ENCODE measurements at regions not wholly inside any gene's neighbourhood (a gene's known extent, or its start where the extent isn't known, plus 50 kb on each side); places are given as distances from the start of the nearest gene placed in this dataset.

DNA sequence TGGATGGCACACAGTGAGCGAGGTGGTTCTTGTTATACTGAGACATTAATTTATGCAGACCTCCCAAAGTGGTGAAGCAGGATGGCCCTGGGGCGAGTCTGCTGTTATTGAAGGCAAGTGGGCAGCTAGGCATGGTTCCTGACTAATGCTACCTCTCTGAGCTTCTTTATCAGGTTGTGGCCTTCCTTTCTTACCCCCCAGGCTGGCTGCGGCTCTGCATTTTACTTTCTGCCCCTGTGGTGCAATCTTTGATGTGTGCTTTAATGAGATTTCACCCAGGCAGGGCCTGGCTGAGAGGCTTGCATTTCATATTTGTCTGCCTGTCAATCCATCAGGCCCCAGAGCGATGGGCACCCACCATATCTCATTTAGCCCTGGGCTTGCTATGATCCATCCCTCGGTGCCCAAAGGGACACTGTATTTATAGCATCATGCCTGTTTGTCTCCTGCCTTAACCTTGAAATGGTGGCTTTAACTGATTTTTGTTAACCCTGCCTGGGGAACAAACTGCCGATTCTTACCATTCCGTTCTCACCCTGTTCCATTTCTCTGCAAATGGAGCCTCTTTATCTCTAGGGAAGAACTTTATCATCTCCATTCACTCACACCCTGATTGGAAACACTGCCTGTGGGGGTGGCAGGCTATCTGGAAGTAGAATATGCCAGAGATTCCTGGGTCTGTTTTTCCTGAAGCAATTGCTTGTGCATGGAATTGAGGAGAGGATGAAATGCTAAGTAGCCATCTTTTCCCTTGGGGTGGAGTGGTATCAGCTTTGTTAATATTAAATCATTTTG, 316.2 kb upstream of the THSD7B start:
- DNase-seq = no peak

DNA sequence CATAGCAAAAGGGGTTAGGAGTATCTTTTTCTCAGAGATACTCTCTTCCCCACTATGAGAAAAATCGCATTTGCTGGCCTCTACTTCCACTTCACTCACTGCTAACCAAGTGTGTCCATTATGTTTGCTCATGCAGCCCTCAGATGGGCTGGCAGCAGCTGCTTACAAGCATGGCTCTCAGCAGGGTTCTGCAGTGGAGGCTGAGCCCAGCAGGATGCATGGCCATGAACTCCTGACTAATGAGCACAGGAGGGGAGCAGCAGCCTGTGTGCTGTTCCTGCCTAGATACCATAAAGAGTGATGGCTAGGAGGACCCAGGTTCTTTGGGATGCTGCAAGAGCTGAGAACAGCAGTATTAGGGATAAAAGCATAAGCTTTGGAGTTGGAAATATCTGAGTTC, 316.9 kb upstream of the THSD7B start:
- peak; percentile 91 for DNase-seq

DNA sequence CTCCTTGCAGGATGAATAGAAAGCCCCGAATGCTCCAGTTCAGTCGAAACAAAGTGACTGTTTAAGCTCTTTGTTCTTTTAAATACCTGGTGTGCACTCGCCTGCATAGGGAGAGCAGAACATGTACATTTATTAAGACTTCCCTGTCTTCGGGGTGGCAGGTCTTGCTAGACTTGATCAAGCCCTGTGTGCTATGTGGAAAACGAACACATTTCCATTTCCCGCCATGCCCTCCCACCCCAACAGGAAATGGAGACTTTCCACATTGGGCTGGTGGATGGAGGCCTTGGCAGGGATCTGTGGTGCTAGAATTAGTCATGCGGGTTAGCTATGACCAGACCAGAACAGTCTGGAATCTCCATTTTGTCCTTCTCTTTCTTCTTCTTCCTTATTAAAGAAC, 321.0 kb upstream of the THSD7B start:
- no peak for DNase-seq

DNA sequence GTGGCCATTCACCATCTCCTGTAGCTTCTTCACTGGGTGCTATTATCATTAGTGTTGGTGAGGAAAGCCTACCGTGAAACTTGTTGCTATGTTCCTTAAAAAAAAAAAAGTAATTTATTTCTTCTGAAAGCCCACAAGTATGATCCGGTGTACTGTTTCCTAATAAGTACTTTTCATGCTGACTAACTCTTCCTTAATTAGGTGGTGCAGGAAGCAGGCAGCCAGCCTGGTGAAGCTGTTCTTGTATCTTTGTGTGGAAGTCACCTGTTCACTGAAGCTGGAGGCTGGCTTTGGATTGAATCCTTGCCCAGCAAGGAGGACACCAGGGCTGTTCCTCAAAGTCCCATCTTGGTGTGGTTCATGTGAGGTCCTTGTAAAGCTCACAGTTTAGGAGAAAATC, 321.7 kb upstream of the THSD7B start:
- no peak for DNase-seq

DNA sequence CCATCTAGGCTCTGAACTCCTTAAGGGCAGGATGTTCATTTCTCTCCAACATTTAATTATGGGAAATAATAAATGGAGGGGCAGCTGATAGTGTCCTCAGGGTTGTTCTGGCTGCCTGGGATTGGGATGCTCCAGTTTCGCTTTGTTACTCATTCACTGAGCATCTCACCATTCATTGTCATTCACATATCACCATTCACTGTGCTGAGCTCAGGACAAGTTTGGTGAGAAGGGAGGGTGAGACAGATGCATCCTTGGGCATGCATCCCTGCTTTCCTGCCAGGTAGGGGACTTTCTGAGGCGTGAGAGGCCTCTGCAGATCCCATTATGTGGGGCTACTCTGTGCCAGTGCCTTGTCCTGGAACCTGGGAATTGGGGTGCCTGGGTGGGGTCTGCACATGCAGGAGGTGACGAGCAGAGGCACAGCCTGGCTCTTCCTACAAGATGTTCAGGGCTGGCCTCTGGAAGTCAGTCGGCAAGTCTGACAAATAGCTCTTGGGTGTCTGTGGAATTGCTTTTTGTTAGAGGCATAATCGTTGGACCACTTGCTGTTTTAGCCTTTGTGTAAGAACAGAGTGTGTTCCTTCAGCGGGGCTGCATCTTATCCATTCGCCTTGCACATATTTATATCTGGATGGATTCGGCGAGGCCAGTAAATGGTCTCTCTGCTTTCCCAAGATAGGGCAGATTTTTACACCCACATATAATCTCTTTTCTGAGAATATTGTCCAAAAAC, 323.2 kb upstream of the THSD7B start:
- DNase-seq = no peak

DNA sequence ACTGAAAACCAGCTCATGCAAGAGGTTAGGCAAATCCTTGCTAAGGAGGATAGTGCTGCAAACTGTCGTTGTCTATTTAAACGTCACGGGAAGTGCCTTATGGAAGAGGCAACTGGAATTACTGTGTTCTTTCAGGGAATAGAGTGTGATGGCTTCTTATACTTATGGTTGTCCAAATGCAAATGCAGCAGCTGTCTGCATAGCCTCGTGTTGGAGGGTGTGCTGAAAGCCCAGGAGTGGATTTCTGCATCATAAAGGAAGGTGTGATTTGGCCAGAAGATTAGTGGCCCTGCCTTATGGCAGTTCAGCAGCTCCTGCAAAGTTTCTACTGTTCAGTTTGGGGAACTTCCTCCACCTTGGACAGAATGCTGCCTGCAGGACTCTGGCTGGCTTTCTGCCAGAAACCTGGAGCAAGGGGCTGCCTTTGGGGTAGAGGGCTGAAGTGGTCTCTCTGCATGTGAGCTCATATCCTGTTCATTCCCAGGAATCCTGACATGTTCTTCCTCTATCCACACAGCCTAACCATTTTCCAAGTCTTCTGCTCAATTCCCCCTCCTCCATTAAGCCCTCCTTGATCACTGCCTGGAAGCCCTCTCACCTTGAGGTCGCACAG, 321.2 kb upstream of the CXCR4 start:
- no peak for DNase-seq

DNA sequence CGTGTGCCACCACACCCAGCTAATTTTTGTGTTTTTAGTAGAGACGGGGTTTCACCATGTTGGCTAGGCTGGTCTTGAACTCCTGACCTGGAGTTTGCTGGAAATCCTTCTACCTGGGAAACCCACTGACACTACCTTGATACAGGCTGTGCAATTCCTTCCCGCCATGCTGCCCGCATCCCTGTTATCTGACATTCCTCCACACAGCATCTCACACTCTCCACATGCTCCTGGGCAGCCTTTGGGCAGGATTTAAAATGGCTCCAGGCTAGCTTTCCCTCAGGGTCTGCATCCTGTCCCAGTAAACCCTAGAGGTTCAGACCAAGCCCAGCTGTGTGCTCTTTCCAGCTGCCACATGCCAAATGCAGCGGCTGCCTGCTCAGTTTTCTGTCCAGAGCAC, 319.5 kb upstream of the CXCR4 start:
- DNase-seq = no peak

DNA sequence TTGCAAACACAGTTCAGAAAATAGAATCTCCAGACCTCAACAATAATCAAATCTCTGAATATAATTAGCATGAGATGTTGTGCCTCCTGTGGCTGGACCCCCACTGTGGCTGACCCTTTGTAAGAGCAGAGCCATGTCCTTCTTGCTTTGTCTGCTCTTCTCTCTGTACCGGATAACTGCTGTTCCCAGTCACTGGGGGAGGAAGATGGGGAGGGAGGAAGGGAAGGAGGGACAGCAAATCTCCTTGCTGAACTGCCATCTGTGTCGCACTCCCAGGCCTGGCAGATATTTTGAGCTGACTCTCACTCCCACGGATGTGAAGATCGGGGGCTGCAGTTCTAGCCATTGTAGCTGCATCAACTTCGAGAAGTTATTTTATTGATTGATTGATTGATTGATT, 319.0 kb upstream of the CXCR4 start:
- no peak for DNase-seq

DNA sequence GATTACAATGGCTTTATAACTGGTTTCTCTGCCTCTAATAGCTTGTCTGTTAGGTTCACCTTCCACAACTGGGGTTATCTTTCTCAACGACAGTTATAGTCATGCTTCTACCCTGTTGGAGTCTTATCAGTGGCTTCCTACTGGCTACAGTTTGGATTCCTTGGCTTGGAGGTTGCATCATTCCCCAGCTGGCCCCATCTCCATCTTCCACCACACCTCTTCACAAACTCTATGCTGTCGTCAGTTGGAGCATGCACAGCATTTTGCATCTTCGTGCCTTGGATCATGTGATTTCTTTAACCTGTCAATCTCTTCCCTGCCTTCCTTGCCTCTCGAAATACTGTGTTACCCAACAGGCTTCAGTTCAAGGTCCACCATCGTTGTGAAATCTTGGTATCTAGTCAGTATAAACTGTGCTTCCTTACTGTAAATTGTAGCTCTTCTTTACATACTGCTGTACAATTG, 316.3 kb upstream of the CXCR4 start:
- no peak for DNase-seq

DNA sequence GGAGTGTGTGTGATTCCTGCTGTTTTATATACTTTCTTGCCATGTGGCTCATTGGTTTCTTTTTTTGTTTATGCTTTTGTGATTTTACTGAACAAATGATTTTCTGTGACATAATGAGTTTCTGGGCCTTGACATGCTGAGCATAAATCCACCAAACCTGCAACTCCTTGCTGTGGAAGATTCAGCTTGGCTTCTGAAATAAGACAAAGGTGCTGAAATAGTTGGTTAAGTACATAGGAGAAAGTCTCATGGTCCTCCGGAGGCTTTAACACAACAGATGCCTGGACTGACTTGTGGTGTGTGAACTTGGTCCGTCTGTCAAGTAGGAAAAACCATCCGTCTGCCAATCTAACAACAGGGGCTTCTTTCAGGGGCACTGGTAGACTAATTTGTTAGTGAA, 315.3 kb upstream of the CXCR4 start:
- DNase-seq = no peak

DNA sequence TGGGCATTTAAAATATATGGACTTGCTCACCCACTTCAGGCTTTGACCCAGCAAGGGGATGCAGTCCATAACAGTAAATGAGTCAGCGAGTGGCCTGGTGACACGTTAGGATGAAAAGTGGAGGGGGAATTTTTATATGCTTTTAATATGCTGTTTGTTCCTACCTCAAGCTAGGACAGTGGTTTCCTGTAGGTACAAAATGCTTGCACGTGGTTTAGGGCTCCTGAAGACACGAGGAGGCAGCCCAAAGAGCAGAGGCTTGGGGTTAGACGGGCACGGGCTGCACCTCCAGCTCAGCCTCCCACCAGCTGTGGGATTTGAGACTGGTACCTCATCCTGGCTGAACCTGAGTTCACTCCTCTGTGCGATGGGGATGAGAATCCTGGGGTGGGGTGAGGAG, 306.2 kb upstream of the CXCR4 start:
- no peak for DNase-seq

DNA sequence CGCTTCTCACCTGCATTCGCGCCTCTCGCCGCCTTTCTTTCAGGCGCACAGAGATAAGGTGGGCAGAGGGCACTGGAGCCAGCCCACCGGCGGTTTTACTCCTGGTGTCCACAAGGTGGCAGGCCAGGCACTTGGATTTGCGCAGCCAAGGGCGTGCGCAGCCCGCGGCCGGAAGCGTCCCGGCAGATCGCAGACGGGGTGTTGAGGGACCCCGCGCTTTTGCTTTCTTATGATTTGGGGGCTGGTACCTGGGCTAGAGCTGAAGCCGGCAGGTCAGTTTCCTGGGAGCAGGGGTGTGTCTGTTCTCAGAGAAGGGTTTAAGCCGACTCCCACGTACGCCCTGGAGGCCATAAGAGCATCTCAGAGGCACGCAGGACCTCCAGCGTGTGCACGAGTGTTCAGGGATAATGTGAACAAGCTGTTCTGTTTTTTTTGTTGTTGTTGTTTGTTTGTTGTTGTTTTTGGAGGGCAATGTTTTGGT, 305.6 kb upstream of the CXCR4 start:
- peak; percentile 76 for DNase-seq

DNA sequence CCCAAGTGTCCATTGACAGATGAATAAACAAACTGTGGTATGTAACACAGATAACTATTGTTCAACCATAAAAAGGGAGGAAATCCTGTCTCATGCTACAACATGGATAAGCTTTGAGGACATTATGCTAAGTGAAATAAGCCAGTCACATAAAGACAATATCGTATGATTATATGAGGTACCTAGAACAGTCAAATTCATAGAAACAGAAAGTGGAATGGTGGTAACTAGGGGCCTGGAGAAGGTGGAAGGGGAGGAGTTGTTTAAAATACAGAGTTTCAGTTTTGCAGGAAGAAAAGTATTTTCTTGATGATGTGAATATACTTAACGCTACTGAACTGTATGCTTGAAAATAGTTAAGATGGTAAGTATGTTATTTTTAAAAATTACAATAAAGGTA, 304.6 kb upstream of the CXCR4 start:
- DNase-seq = no peak

DNA sequence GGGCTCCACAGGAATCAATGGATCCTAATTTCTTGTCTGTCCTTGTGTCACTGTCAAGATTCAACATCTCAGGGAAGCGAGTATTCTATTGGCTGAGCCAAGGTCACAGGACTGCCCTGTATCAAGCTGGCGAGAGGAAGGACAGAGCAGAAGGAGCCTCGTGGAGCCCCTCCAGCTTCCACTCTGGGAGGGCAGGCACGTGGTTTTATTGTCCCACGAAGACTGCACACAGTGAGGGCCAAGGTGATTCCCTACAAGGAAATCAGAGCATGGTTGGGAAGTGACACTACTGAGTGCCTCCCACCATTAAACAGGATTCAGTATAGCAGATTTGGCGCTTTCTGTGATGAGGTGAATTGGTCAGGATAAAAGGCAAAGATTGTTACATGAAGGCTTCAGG, 302.4 kb upstream of the CXCR4 start:
- DNase-seq = no peak

DNA sequence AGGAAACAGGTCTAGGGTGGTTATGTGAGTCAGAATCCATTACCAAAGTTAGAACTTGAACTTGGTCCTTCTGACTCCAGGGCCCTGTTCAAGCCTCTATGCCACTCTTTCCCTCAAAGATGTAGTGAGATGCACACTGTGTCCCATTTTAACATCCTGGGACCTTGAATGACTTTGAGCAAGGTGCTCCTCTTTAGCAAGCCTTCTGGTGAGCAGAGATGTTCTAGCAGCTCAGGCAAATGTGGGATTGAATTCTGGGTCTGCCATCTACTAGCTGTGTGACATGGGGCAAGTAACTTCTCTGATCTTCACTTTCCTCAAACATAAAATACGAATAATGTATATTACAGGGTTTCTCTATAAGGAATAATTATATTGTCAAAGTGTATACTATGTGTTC, 294.0 kb upstream of the CXCR4 start:
- no peak for DNase-seq

DNA sequence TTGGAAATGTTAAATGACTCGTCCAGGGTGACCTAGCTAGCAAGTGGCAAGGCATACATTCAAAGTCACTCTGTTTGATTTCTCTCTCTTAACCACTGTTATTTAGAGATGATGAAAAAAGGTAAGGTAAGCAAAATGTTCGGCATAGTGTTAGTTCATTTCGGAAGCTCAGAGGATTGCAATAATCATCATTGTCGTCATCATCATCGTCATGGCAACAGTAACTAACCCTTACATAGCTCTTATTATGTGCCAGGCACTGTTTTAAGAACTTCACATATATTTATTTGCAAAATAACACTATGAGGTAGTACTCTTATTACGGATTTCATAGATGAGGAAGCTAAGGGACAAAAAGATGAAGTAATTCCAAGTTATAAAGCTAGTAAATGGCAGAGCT, 292.7 kb upstream of the CXCR4 start:
- DNase-seq = no peak

DNA sequence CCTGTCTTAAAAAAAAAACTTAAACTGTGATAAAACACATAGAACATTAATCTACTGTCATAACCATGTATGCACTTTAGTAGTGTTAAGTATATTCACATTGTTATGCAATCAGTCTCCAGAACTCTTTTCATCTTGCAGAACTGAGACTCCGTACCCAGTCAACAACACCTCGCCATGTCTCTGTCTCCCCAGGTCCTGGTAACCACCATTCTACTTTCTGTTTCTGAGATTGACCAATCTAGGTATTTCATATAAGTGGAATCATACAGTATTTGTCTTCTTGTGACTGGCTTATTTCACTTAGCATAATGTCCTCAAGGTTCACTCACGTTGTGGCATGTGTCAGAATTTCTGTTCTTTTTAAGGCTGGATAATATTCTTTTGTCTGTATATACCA, 290.8 kb upstream of the CXCR4 start:
- no peak for DNase-seq

DNA sequence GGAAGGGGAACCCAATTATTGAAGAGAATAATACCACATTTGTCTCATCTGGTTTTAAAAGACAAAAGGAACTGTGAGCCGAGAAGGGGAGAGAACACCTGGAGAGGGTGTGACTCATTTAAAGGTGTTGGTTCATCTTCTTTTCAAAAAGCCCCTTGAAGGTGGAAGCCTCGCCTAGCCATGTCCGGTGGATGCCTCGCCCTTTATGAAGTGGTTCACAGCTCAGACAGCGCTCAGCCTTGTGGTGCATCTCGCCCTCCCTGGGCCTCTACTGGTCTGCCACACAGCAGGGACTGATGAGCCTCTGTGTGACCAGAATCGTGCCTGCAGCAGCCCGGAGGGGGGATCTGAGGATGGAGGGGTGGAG, 290.0 kb upstream of the CXCR4 start:
- DNase-seq = no peak

DNA sequence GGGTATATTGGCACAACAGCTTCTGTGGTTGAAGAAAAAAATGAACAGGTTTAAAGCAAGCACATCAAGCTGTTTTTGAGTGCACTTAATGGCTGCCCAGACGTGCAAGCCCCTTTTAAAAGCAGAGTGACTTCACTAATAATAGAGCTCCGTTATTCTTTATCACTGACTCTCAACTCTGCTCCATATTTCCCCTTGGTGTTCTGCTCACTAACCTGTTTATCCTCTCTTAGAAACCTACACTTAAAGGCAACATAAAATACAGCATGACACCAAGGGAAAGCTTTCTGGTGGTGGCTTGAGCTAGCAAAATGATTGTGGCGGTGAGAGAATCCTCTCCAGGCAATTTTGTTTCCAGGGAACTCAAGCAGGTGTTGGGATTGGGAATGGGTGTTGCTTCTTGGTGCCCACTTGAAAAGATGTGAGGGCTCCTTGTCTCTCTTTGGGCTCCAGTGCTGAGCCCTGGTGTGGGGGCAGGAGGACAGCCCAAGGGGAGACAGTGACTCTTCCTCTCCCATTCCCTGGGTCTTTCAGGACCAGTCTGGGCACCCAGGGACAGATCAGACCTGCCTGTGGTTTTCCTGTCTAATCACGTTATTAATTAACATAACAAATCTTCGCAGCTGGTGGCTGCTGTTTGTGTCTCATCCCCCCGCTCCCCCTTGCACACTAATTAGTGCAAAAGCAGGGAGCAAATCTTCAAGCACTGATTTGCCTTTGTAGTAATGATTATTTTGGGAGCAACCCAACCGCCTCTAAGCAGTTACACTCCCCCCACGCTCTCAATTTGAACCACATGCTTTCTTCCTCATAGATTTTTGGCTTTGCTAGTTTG, 289.4 kb upstream of the CXCR4 start:
- DNase-seq = peak; percentile 59

DNA sequence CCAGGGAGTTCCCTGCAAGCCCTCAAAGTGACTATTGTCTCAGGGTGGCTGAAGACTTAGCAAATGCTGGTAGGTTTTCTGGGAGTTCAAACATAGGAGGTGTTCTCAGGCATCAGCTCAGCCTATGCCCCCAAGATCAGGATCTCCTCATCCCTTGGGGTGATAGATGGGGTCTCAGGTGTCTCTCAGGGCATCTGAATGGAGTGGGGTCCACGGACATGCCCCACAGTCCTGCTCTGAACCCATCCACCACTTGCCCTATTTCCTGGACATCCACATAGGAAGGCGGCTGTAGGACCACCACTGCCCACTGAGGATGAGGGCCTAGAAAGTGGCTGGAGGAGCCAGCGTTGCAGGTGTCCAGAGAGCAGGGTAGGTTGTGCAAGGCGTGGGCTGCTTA, 287.0 kb upstream of the CXCR4 start:
- no peak for DNase-seq

DNA sequence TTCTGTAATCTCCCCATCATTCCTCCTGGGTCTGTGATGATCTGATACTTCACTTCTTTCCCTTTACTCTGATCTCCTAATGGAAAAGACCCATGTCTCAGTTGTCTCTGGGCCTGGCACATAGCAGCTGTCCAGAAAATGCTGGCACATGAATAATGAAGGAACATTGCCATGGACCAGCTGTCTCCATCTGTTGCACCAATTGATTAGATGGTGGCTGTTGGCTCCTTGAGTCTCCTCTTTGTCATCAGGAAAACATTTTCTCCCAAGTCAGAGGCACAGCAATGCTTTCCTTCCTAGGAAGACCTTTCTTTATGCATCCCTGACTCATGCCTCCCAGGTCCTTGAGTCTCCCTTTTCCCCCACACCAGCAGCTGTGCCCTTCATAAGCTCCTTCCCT, 286.2 kb upstream of the CXCR4 start:
- no peak for DNase-seq

DNA sequence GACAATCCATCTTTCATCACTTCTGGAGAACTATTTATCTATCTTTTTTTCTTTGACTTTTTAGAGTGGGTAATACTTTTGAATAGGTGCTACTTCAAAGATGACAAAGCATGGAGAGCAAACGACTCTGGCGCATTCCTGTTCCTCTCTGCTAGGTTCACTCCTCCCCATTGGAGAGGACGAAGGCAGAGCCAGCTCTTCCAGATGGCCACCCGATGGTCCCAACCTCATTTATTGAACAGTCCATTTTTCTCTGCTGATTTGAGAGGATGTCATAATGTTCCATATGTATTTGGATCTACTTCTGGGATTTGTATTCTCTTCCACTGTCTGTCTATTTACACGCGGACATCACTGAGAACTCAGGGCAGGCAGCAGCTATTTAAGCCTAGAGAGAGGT, 284.3 kb upstream of the CXCR4 start:
- DNase-seq = no peak

DNA sequence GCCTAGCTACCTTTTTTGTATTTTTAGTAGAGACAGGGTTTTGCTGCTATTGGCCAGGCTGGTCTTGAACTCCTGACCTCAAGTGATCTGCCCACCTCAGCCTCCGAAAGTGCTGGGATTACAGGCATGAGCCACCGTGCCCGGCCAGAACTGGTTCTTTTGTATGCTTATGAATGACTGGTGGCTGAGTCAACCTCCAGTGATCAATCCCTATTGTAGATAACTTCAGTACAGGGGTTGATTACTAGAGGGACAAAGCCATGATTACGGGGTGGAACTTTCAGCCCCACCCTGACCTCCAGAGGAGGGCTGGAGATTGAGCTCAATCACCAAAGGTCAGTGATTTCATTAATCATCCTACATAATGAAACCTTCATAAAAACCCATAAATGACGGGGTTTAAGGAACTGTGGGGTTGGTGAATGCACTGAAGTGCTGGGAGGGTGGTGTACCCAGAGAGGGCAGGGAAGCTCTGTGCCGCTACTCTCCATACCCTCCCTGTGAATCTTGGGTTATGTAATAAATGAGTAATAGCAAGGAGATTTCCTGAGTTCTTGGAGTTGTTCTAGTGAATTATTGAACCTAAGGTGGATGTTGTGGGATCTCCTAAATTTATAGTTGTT, 281.8 kb upstream of the CXCR4 start:
- DNase-seq = no peak

All from COR-L47 (cell line).